Astrocyte (in vitro differentiated cells and primary cell): ENCODE measurements at regions not wholly inside any gene's neighbourhood (a gene's known extent, or its start where the extent isn't known, plus 50 kb on each side); places are given as distances from the start of the nearest gene placed in this dataset.

Experiments
- DNase-seq: peaks from one replicate; pipeline ENCODE4 v3.0.0-alpha.2; 2010; ENCODE audit warnings: low read depth
- FAIRE-seq: peaks from 2 replicates; lab custom pipeline; 2011; peaks lifted over from hg19 to GRCh38; lab: Jason Lieb, UNC
- H2AFZ ChIP-seq: 2 replicates; pipeline ENCODE4 v1.6.0; 2012; ENCODE audit warnings: low read depth, low read length, inconsistent platforms
- H3K27ac ChIP-seq: 2 replicates; pipeline ENCODE4 v1.5.1; 2011; ENCODE audit warnings: low read depth, low read length, inconsistent platforms
- H3K27me3 ChIP-seq: 2 replicates; pipeline ENCODE4 v1.6.0; 2011; ENCODE audit warnings: low read length, inconsistent platforms; ENCODE audit not compliant: insufficient read depth
- H3K36me3 ChIP-seq: 2 replicates; pipeline ENCODE4 v1.5.1; 2011; ENCODE audit warnings: low read length, inconsistent platforms; ENCODE audit not compliant: insufficient read depth
- H3K4me1 ChIP-seq: 2 replicates; pipeline ENCODE4 v1.5.1; 2011; ENCODE audit warnings: low read length, inconsistent platforms; ENCODE audit not compliant: insufficient read depth
- H3K4me2 ChIP-seq: 2 replicates; pipeline ENCODE4 v1.6.0; 2012; ENCODE audit warnings: low read length, inconsistent platforms
- H3K4me3 ChIP-seq: 2 replicates; pipeline ENCODE4 v1.5.1; 2011; ENCODE audit warnings: low read depth, mild to moderate bottlenecking, low read length, inconsistent platforms; ENCODE audit not compliant: insufficient read depth
- H3K79me2 ChIP-seq: 2 replicates; pipeline ENCODE4 v1.6.0; 2012; ENCODE audit warnings: mild to moderate bottlenecking, low read length, inconsistent platforms; ENCODE audit not compliant: insufficient read depth
- H3K9ac ChIP-seq: 2 replicates; pipeline ENCODE4 v1.6.0; 2012; ENCODE audit warnings: mild to moderate bottlenecking, low read length, inconsistent platforms
- H3K9me3 ChIP-seq: 2 replicates; pipeline ENCODE4 v1.5.1; 2012; ENCODE audit warnings: low read depth, mild to moderate bottlenecking, low read length, inconsistent platforms; ENCODE audit not compliant: insufficient read depth
- H4K20me1 ChIP-seq: 2 replicates; pipeline ENCODE4 v1.6.0; 2012; ENCODE audit warnings: low read length, inconsistent platforms; ENCODE audit not compliant: insufficient read depth
- H3K27ac Mint-ChIP-seq: one replicate; pipeline ENCODE4 v1.8.0; 2021; ENCODE audit warnings: mild to moderate bottlenecking, mixed read lengths; ENCODE audit not compliant: unreplicated experiment
- H3K27me3 Mint-ChIP-seq: one replicate; pipeline ENCODE4 v1.8.0; 2021; ENCODE audit warnings: low read depth, mixed read lengths; ENCODE audit not compliant: unreplicated experiment
- H3K36me3 Mint-ChIP-seq: one replicate; pipeline ENCODE4 v1.8.0; 2021; ENCODE audit warnings: low read depth, mixed read lengths; ENCODE audit not compliant: unreplicated experiment
- H3K4me1 Mint-ChIP-seq: one replicate; pipeline ENCODE4 v1.8.0; 2021; ENCODE audit warnings: low read depth, mixed read lengths; ENCODE audit not compliant: unreplicated experiment
- H3K4me3 Mint-ChIP-seq: one replicate; pipeline ENCODE4 v1.8.0; 2021; ENCODE audit warnings: mild to moderate bottlenecking, moderate library complexity, mixed read lengths; ENCODE audit not compliant: unreplicated experiment
- H3K9me3 Mint-ChIP-seq: one replicate; pipeline ENCODE4 v1.8.0; 2021; ENCODE audit warnings: mild to moderate bottlenecking, mixed read lengths; ENCODE audit not compliant: unreplicated experiment
- CTCF ChIP-seq: IDR thresholded peaks from 2 replicates; pipeline ENCODE4 v1.5.1; 2011; ENCODE audit warnings: low read depth, mild to moderate bottlenecking, inconsistent platforms, low read length, moderate library complexity; ENCODE audit not compliant: insufficient read depth
- EZH2 ChIP-seq: IDR thresholded peaks from 2 replicates; pipeline ENCODE4 v1.6.1; 2012; ENCODE audit warnings: mild to moderate bottlenecking, low read length, inconsistent platforms; ENCODE audit not compliant: insufficient read depth

GRCh38 chr5:125006011-125006685 lies 259.7 kb upstream of the ZNF608 start:
- FAIRE-seq = no peak
- no peak for TF ChIP-seq CTCF
- TF ChIP-seq EZH2 = no peak
- H3K4me3 Mint-ChIP-seq = no peak overlapping the region

GRCh38 chr5:125010356-125010755 lies 263.9 kb upstream of the ZNF608 start:
- Mint-ChIP-seq H3K9me3 (peaks cover 5% of the 10 kb centered on the region), H3K27me3 (no peaks in the 10 kb centered on the region), H3K27ac (no peak overlapping the region), H3K4me3 (no peak overlapping the region), H3K4me1 (peaks cover 6% of the 10 kb centered on the region), H3K36me3 (no peaks in the 10 kb centered on the region)
- H3K79me2 ChIP-seq = no peaks in the 10 kb centered on the region
- H3K9ac ChIP-seq = no peak overlapping the region
- H3K9me3 ChIP-seq = no peaks in the 10 kb centered on the region
- DNase-seq = no peak
- no peak overlapping the region for H2AFZ ChIP-seq
- no peaks in the 10 kb centered on the region for H3K36me3 ChIP-seq
- H3K4me1 ChIP-seq = peaks cover 4% of the 10 kb centered on the region
- H4K20me1 ChIP-seq = no peaks in the 10 kb centered on the region
- H3K27ac ChIP-seq = no peak overlapping the region
- H3K4me2 ChIP-seq = no peak overlapping the region
- TF ChIP-seq CTCF = no peak
- TF ChIP-seq EZH2 = no peak
- no peaks in the 10 kb centered on the region for H3K27me3 ChIP-seq
- no peak for FAIRE-seq
- H3K4me3 ChIP-seq = no peak overlapping the region

More at GRCh38 chr5:125006011-125006685, 259.7 kb upstream of the ZNF608 start:
- Histone ChIP-seq H3K4me2 (no peak overlapping the region), H3K9ac (no peak overlapping the region), H2AFZ (no peak overlapping the region), H3K4me1 (no peaks in the 10 kb centered on the region), H3K4me3 (no peak overlapping the region), H3K9me3 (no peaks in the 10 kb centered on the region), H3K79me2 (no peaks in the 10 kb centered on the region), H4K20me1 (no peaks in the 10 kb centered on the region), H3K36me3 (no peaks in the 10 kb centered on the region), H3K27me3 (no peaks in the 10 kb centered on the region), H3K27ac (no peak overlapping the region)
- Mint-ChIP-seq H3K9me3 (peaks cover 6% of the 10 kb centered on the region), H3K27me3 (no peaks in the 10 kb centered on the region), H3K4me1 (peaks cover 15% of the 10 kb centered on the region), H3K36me3 (no peaks in the 10 kb centered on the region), H3K27ac (no peak overlapping the region)
- no peak for DNase-seq

- H3K27me3 Mint-ChIP-seq = no peaks in the 10 kb centered on the region
- H3K36me3 Mint-ChIP-seq = no peaks in the 10 kb centered on the region
- Histone ChIP-seq H3K36me3 (no peaks in the 10 kb centered on the region), H3K4me1 (peaks cover 4% of the 10 kb centered on the region), H4K20me1 (no peaks in the 10 kb centered on the region), H3K4me3 (no peak overlapping the region), H3K27ac (no peak overlapping the region), H3K27me3 (no peaks in the 10 kb centered on the region), H3K4me2 (no peak overlapping the region), H2AFZ (no peak overlapping the region), H3K79me2 (no peaks in the 10 kb centered on the region), H3K9ac (no peak overlapping the region), H3K9me3 (no peaks in the 10 kb centered on the region)
- peaks cover 6% of the 10 kb centered on the region for H3K4me1 Mint-ChIP-seq
- FAIRE-seq (no peak), DNase-seq (no peak)
- H3K27ac Mint-ChIP-seq = no peak overlapping the region
- peaks cover 5% of the 10 kb centered on the region for H3K9me3 Mint-ChIP-seq
- no peak overlapping the region for H3K4me3 Mint-ChIP-seq
- no peak for TF ChIP-seq EZH2
Measured at GRCh38 chr5:125011014-125011413, 264.6 kb upstream of the ZNF608 start.
